ENCODE measurements at regions not wholly inside any gene's neighbourhood (a gene's known extent, or its start where the extent isn't known, plus 50 kb on each side); places are given as distances from the start of the nearest gene placed in this dataset.

GRCh38 chr7:145774777-145775176 is 341.8 kb upstream of the CNTNAP2 start:
- Histone ChIP-seq H3K9me3 (no peaks in the 10 kb centered on the region), H3K4me3 (no peak overlapping the region), H3K4me1 (no peaks in the 10 kb centered on the region), H3K36me3 (no peaks in the 10 kb centered on the region), H3K27me3 (no peaks in the 10 kb centered on the region), H3K27ac (no peak overlapping the region)
- intact Hi-C loops (cut with DNase I) = no loop called here
- DNase-seq (no peak), ATAC-seq (no peak)
- no peak for TF ChIP-seq POLR2A (IDR thresholded peaks at IDR 0.05)
- no peak for TF ChIP-seq CTCF (IDR thresholded peaks at IDR 0.05)
- WGBS (ENCODE audit: insufficient coverage, low coverage, low lambda C conversion rate, missing lambda C conversion rate) = 54% methylated on average over 2 of the region's 2 CpGs

DNA sequence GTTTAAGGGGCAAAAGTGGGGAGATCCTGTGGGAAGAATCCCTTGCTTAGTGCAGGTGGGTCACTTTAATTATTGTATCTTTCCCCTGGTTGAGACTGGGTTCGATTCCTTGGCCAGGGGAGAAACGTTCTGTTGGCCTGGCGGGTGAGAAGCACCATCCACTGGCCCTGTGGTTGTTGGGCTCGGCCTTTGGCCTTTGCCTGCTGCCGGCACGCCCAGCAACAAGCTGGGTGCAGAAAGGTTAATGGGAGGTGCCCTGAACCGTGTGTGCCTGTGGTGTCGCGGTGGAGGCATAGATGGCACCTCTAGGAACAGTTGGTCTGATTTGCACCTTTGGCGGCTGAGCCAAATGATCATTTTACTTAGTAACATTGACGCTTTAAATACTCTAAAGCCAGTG is 363.6 kb upstream of the CNTNAP2 start:
- Histone ChIP-seq H3K27me3 (no peaks in the 10 kb centered on the region), H3K27ac (no peak overlapping the region), H3K4me1 (no peaks in the 10 kb centered on the region), H3K36me3 (no peaks in the 10 kb centered on the region), H3K4me3 (no peak overlapping the region), H3K9me3 (no peaks in the 10 kb centered on the region)
- ATAC-seq (no peak), DNase-seq (no peak)
- WGBS (ENCODE audit: insufficient coverage, low coverage, low lambda C conversion rate, missing lambda C conversion rate) = 59% methylated on average over 6 of the region's 11 CpGs
- TF ChIP-seq POLR2A (IDR thresholded peaks at IDR 0.05) (no peak), CTCF (IDR thresholded peaks at IDR 0.05) (no peak)
- intact Hi-C loops (cut with DNase I) = no loop called here

DNA sequence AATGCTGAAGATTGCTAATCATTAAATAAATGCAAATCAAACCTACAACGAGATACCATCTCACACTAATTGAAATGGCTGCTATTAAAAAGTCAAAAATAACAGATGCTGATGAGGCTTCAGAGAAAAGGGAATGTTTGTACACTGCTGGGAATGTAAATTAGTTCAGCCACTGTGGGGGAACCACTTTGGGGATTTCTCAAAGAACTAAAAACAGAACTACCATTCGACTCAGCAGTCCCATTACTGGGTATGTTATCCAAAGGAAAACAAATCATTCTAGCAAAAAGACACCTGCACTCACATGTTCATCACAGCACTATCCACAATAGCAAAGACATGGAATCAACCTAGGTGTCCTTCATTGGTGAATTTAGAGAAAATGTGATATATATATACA is 379.0 kb upstream of the CNTNAP2 start:
- H3K27me3 ChIP-seq = no peaks in the 10 kb centered on the region
- no peak overlapping the region for H3K4me3 ChIP-seq
- no peak overlapping the region for H3K27ac ChIP-seq
- intact Hi-C loops (cut with DNase I) = no loop called here
- no peaks in the 10 kb centered on the region for H3K36me3 ChIP-seq
- DNase-seq = no peak
- no peak for ATAC-seq
- no peaks in the 10 kb centered on the region for H3K4me1 ChIP-seq
- no peaks in the 10 kb centered on the region for H3K9me3 ChIP-seq
- TF ChIP-seq CTCF (IDR thresholded peaks at IDR 0.05) (no peak), POLR2A (IDR thresholded peaks at IDR 0.05) (no peak)
- WGBS (ENCODE audit: insufficient coverage, low coverage, low lambda C conversion rate, missing lambda C conversion rate) = 59% methylated on average over 2 of the region's 2 CpGs

DNA sequence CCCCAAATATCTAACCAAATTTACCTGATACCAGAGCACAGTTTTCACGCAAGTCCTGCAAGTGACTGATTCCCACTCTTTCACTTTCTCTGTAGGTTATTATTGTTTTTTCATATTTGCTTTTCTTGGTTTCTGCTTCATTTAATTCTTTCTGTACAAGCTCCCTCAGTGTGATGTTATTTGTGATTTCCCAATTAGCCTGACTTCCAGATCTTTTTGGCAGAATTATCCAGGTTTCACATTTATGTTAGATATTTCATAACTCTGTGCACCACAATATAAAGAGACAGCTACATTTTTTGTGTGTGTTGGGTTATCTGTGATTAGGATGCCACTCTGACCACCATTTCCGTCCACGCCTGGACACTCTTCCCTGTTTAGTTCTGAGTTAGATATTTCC is 381.5 kb upstream of the CNTNAP2 start:
- ATAC-seq (no peak), DNase-seq (no peak)
- WGBS (ENCODE audit: insufficient coverage, low coverage, low lambda C conversion rate, missing lambda C conversion rate) = 48% methylated on average over 3 of the region's 3 CpGs
- Histone ChIP-seq H3K27me3 (no peaks in the 10 kb centered on the region), H3K36me3 (no peaks in the 10 kb centered on the region), H3K4me3 (no peak overlapping the region), H3K4me1 (no peaks in the 10 kb centered on the region), H3K27ac (no peak overlapping the region), H3K9me3 (no peaks in the 10 kb centered on the region)
- TF ChIP-seq CTCF (IDR thresholded peaks at IDR 0.05) (no peak), POLR2A (IDR thresholded peaks at IDR 0.05) (no peak)
- intact Hi-C loops (cut with DNase I) = no loop called here

- Histone ChIP-seq H3K4me3 (no peak overlapping the region), H3K27me3 (no peaks in the 10 kb centered on the region), H3K36me3 (no peaks in the 10 kb centered on the region), H3K4me1 (no peaks in the 10 kb centered on the region), H3K27ac (no peak overlapping the region), H3K9me3 (no peaks in the 10 kb centered on the region)
- TF ChIP-seq POLR2A (IDR thresholded peaks at IDR 0.05) = no peak
- TF ChIP-seq CTCF (IDR thresholded peaks at IDR 0.05) = no peak
- 27% methylated on average over 2 of the region's 2 CpGs for WGBS (ENCODE audit: insufficient coverage, low coverage, low lambda C conversion rate, missing lambda C conversion rate)
- intact Hi-C loops (cut with DNase I) = no loop called here
- no peak for DNase-seq
- no peak for ATAC-seq
Measured at GRCh38 chr7:145732521-145732920, 384.1 kb upstream of the CNTNAP2 start.

Measured in right lobe of liver (tissue), 6 donors.